ENCODE measurements at regions not wholly inside any gene's neighbourhood (a gene's known extent, or its start where the extent isn't known, plus 50 kb on each side); places are given as distances from the start of the nearest gene placed in this dataset.

GRCh38 chr5:121608826-121609225 lies 242.9 kb upstream of the FTMT start:
- TF ChIP-seq CTCF (IDR thresholded peaks at IDR 0.05) (no peak), ZFX (IDR thresholded peaks at IDR 0.05; ENCODE audit: borderline replicate concordance) (no peak)
- H3K27ac ChIP-seq = no peak overlapping the region

DNA sequence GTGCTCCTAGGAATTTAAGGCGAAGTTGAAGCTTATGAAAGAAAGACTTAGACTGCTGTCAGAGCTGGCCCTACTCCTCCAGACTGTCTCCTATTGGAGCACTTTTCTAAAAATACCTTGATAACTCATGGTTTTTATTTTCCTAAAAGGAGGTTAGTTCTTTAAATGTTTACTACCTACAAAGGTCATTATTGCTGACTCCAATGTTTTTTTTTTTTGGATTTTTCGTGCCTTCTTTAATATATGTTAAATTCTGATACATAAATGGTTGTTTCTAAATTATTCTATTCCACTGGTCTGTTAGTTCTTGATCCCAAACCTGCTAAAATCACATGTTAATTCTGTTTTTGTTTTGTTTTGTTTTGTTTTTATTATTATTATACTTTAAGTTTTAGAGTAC lies 227.6 kb upstream of the FTMT start:
- no peak overlapping the region for H3K27ac ChIP-seq
- TF ChIP-seq ZFX (IDR thresholded peaks at IDR 0.05; ENCODE audit: borderline replicate concordance) = no peak
- TF ChIP-seq CTCF (IDR thresholded peaks at IDR 0.05) = no peak

GRCh38 chr5:121628783-121629182 lies 222.9 kb upstream of the FTMT start:
- H3K27ac ChIP-seq = no peak overlapping the region
- no peak for TF ChIP-seq ZFX (IDR thresholded peaks at IDR 0.05; ENCODE audit: borderline replicate concordance)
- no peak for TF ChIP-seq CTCF (IDR thresholded peaks at IDR 0.05)

- H3K27ac ChIP-seq = no peak overlapping the region
- TF ChIP-seq CTCF (IDR thresholded peaks at IDR 0.05) = peak; percentile 68
- no peak for TF ChIP-seq ZFX (IDR thresholded peaks at IDR 0.05; ENCODE audit: borderline replicate concordance)
Measured at GRCh38 chr5:121630402-121630801, 221.3 kb upstream of the FTMT start.

- TF ChIP-seq ZFX (IDR thresholded peaks at IDR 0.05; ENCODE audit: borderline replicate concordance) (no peak), CTCF (IDR thresholded peaks at IDR 0.05) (no peak)
Measured at GRCh38 chr5:121634946-121635345, 216.7 kb upstream of the FTMT start.

DNA sequence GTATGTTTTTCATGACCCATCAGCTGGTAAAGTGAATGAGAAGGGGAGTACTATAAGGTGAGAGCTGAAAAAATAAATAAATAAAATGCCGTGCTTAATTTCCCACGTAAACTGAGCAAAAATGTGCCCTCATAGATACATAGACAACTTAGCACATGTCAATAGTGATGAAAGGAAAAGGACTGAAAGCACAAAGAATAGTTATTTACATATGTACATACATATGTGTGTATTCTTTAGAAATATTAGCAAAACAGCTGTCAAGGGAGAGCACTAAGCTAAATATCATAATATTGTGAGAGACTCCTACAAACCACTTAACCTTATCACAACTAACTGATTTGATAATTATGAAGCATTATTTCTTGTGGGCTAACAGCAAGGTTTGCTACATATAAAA lies 213.6 kb upstream of the FTMT start:
- no peak overlapping the region for H3K27ac ChIP-seq
- no peak for TF ChIP-seq ZFX (IDR thresholded peaks at IDR 0.05; ENCODE audit: borderline replicate concordance)
- TF ChIP-seq CTCF (IDR thresholded peaks at IDR 0.05) = no peak

More at GRCh38 chr5:121634946-121635345, 216.7 kb upstream of the FTMT start:
- H3K27ac ChIP-seq = no peak overlapping the region

GRCh38 chr5:121640298-121640697 lies 211.4 kb upstream of the FTMT start:
- TF ChIP-seq ZFX (IDR thresholded peaks at IDR 0.05; ENCODE audit: borderline replicate concordance) (no peak), CTCF (IDR thresholded peaks at IDR 0.05) (no peak)
- no peak overlapping the region for H3K27ac ChIP-seq

Data from 22Rv1 (cell line).